Endothelial cell of umbilical vein (primary cell): ENCODE measurements at regions not wholly inside any gene's neighbourhood (a gene's known extent, or its start where the extent isn't known, plus 50 kb on each side); places are given as distances from the start of the nearest gene placed in this dataset.

ENCODE experiments used
- CTCF ChIP-seq, 2 donors: IDR thresholded peaks; 1 replicate in 1 of 2; 2 replicates in 1 of 2; pipeline ENCODE4 v1.5.1; 2011; ENCODE audit warnings: low read length in 2 of 2, mild to moderate bottlenecking in 2 of 2, moderate library complexity in 2 of 2, control low read depth in 1 of 2, inconsistent platforms in 1 of 2, low read depth in 1 of 2; ENCODE audit not compliant: insufficient read depth in 1 of 2; ENCODE audit errors: extremely low read depth in 1 of 2
- EZH2 ChIP-seq: IDR thresholded peaks from 2 replicates; pipeline ENCODE4 v1.6.1; 2012; ENCODE audit warnings: borderline replicate concordance, low read depth, mild to moderate bottlenecking, moderate library complexity, low read length, inconsistent platforms; ENCODE audit not compliant: severe bottlenecking
- GATA2 ChIP-seq: IDR thresholded peaks from 2 replicates; pipeline ENCODE4 v1.7.0; 2011; ENCODE audit warnings: low read depth, mild to moderate bottlenecking, moderate library complexity, mixed read lengths, low read length; ENCODE audit not compliant: insufficient read length, insufficient read depth
- JUN ChIP-seq: IDR thresholded peaks from 2 replicates; pipeline ENCODE4 v1.6.1; 2011; ENCODE audit warnings: borderline replicate concordance, low read depth; ENCODE audit not compliant: insufficient read length, insufficient read depth
- MYC ChIP-seq: IDR thresholded peaks from one replicate; pipeline ENCODE4 v1.6.1; 2011; ENCODE audit warnings: mild to moderate bottlenecking, low read depth, low read length
- POLR2A ChIP-seq: IDR thresholded peaks from 2 replicates; pipeline ENCODE4 v1.6.1; 2012; ENCODE audit warnings: low read depth, mild to moderate bottlenecking, control low read depth, low read length
- POLR2AphosphoS5 ChIP-seq: IDR thresholded peaks from 2 replicates; pipeline ENCODE4 v1.6.1; 2012; ENCODE audit warnings: low read depth, mild to moderate bottlenecking, control low read depth, low read length, moderate library complexity; ENCODE audit not compliant: insufficient read depth

GRCh38 chr7:91609525-91609924, 271.0 kb downstream of the MTERF1 start:
- TF ChIP-seq EZH2 (no peak), CTCF (IDR thresholded peaks at IDR 0.05; ENCODE audit: extremely low read depth in 1 of 2, insufficient read depth in 1 of 2, low read depth in 1 of 2, low read length in 2 of 2) (no peak), POLR2A (no peak), POLR2AphosphoS5 (no peak), JUN (no peak), GATA2 (no peak), MYC (no peak)
